HG03378 (cell line): ENCODE measurements at regions not wholly inside any gene's neighbourhood (a gene's known extent, or its start where the extent isn't known, plus 50 kb on each side); places are given as distances from the start of the nearest gene placed in this dataset.
"Not testable (repeated sequence)": the region's sequence is repeated elsewhere in the genome, so short reads cannot be mapped to it uniquely, and the experiment has no call there.

Experiments used
- ATAC-seq: cut with Tn5 transposase; IDR thresholded peaks from one replicate; pipeline ENCODE4 v1.9.1; 2021; ENCODE audit warnings: mild to moderate bottlenecking, moderate library complexity; ENCODE audit not compliant: unreplicated experiment

DNA sequence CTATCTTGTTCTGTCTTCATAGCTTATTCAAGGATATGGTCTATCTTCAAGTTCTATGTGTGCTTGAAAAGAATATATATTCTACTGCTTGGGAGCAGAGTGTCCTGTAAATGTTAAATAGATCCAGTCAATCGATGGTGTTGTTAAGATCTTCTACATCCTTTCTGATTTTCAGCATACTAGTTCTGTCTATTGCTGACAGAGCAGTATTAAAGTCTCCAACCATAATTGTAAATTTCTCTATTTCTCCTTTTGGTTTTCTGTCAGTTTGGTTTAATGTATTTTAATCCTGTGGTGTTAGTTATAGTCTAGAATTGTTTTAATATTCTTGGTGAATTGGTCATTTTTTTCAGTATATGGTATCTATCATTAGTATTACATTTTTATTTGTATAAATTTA lies 124.0 kb upstream of the COX7C start:
- ATAC-seq = no peak

DNA sequence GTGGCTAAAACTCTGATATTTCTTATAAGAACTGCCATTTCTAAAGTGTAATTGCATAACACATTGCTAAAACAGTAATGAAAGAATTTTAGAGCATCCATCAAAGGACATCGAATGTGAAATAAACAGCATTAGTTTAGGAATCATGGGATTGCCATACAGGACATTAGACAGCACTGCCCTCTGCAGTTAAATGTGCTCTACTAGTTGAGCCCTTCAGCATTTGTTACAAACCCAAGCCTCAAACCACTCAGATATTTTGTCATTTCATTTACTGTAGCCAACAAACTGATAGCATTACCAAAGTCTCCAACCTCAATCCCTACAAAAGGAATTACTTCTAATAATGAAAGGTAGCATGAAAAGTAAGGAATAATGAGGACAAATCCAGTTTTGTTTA lies 116.8 kb upstream of the COX7C start:
- ATAC-seq = no peak

DNA sequence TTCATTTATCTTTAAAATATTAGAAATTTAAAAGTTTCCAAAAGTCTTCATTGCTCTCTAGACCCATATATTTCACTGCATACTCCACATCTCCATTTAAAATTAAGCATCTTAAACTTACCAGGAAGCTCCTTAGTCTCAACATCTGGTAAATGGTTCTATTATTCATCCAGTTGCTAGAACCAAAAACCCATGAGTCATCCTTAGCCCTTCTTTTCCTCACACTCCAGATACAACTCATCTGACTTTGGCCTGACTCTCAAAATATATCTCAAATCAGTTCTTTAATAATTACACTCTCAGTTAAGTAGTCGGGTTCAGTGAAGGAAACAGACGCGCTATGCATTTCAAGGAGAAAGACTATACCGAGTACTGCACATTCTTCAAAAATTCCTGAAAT lies 110.2 kb upstream of the COX7C start:
- ATAC-seq = no peak

DNA sequence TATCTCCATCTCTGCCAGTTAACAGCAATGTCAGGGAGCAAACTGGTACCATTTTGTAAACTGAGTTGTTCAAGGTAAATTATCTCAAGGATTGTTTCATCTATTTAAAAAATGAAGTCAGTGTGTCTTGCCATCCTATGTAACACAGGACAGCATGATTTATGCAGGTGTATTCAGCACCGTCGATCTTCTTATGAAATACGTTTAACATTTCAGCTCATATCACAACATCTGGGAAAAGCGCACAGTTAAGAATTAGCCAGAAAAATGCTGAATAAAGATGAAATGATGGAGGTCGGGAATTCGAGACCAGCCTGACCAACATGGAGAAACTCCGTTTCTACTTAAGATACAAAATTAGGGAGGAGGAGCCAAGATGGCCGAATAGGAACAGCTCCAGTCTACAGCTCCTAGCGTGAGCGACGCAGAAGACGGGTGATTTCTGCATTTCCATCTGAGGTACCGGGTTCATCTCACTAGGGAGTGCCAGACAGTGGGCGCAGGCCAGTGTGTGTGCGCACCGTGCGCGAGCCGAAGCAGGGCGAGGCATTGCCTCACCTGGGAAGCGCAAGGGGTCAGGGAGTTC lies 107.3 kb upstream of the COX7C start:
- not testable (repeated sequence) for ATAC-seq

DNA sequence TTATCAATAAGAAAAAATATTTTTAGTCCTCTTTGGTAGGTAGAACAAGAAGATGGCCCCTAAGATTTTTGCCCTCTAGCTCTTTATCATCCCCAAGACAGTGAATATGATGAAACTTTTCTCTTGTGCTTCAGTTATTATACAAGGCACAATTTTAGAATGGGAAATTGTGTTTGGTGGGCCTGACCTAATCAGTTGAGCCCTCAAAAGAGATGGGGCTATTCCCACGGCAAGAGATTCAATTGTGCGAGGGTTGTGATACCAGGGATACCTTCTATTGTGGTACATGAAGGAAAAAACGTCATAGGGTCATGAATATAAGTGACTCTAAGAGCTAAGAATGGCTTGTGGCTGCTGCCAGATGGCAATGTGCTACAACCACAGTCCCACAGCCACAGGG lies 94.0 kb upstream of the COX7C start:
- ATAC-seq = no peak

DNA sequence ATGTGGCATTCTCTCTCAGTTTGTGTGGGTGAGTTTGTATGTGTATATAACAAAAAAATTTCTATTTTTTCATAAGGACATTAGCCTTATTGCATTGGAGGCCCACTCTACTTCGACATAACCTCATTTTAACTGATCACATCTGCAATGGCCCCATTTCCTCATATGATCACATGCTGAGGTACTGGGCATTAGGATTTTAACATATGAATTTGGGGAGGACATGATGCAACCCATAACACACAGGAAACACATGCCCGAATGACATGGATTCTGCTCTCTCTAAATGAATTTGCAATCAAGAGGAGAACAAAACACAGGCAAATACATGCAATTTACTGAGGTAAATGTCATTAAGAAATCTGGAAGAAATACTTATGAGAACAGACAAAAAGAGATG lies 92.1 kb upstream of the COX7C start:
- ATAC-seq = no peak

DNA sequence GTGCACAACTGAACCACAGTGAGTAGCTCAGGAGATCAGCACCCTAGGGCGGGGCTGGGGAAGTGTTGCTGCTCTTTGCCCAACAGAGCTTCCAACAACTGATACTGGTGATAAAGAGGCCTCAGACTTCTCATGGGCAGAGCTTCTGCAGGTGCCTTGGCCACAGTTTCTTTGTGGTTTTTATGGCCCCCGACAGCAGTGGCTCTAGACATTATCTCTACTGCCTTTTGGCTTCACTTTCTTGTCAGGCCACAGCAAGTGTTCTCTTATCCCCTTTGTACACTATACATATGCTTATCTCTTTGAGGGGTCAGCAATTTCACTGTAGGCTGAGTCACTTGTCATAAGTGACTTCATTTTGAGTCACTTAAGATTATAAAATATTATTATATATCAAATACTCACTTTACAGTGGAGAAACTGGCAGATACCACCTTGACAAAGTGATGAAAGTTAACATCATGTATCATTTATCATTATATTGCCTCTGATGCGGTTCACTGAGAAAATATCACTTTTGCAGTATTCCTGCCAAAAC lies 90.9 kb upstream of the COX7C start:
- no peak for ATAC-seq

DNA sequence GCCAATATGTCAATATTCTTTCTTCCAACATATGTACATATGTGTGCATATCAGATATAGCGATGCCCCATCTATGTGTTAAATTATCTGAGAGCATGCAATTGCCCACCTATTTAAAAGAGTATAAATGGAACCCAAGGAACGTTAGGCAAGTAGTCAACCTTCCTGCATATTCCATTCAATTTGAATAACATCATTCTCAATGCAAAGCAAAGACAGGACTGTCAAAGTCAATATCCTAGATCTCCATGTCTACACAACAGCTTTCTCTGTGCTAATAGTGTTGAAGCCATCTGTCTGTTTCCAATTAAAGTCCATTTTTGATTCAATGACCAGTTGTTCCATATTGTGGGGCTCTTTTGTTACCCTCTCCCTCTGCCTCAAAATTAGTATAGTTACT lies 85.3 kb upstream of the COX7C start:
- ATAC-seq = no peak

DNA sequence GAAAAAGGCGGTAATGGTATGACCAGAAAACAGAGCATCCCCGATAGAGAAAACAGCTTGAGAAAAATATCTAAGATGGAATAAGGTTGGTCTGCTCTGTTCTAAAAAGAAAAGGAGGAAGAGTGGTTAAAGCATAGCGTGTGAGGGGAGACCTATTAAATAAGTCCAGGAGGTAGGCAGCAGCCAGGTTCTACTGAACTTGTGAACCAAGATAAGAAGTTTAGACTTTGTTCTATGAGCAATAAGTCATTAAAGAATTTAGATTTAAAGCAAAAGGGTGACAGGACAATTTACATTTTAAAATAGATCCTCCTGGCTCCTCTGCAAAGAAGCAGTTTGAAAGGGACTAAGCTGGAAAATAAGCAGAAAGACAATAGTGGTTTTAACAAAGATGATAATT lies 81.3 kb upstream of the COX7C start:
- ATAC-seq = no peak

DNA sequence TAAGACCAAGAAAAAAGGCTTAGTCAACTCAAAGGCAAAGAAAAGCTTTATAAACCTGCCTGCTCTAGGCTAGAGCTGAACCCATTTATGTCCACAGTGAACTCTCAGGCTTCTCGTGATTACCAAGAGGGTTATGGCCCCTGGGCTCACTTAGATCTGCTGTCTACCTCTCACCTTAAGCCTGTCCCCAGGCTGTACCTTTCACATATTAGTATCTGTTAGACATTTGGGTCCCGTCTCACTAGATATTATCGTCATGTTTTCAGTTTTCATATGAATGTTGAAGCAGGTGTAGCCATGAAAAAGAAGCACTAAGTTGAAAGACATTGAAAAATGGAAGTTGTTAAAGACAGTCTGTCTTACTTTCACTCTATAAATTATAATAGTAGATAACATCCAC lies 75.2 kb upstream of the COX7C start:
- ATAC-seq = no peak

DNA sequence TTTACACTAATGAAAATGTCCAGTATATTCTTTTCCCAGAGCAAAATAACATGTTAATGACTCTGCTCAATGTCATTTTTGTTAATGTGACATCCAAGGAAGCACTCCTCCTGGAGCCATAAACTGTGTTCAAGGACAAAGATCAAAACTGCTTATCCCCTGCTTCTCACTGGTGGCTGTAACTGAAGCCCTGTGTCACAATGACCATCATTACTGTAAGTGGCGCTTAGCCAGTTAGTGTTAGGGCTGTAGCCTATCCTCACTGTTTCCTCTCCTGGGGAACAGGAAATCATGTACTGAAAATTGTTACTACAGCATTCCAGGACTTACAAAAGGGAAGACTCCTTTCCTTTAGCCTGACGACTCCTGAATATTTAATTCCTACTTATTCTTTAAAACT lies 71.7 kb upstream of the COX7C start:
- no peak for ATAC-seq

DNA sequence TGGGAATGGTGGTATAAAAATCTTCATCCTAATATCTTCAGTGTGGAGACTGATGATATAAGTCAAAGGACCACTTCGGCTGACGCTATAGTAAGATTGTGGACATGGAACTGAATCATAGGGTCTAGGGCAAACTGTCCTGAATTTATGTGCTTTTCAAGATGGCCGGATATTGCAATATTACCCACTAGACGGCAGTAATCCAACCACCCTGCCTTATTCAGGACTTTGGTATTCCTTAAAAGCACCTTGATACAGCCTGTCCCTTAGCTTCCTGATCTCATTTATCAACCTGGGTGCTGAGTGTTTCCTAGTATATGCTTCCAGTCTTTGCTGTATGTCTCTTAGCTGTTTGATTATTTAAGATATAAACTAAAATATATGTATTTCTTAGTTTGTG lies 71.2 kb upstream of the COX7C start:
- ATAC-seq = no peak

DNA sequence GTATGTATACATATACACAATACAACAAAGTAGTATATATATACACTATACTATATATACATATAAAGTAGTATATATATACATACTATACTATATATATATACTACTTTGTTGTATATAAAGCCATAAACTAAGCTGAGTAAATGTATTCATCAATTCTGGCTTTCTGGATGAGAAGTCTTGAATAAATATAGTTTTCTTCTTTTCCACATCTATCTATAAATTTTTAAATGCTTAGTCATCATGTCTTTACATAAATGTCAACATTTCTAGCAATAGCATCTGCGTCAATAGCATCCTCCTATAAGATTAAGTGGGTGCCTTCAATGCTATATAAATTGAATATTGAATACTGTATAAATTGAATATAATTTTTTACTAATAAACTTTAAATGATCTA lies 63.1 kb upstream of the COX7C start:
- no peak for ATAC-seq

DNA sequence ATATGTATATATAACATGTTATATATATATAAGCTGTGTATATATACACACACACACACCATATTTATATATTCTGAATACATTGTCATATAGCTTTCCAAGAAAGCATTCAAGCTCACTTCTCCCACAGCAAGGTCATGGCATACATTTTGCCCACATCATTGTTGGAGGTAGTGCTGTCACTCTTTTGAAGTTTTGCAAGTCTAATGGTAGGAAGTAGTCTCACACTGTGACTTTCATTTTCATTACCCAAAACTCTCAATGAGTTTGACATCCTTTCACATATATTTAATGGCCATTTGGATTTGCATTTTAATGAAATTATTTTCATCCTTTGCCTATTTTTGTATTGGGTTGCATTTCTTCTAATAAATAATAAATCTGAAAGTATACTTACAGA lies 59.8 kb upstream of the COX7C start:
- ATAC-seq = no peak

DNA sequence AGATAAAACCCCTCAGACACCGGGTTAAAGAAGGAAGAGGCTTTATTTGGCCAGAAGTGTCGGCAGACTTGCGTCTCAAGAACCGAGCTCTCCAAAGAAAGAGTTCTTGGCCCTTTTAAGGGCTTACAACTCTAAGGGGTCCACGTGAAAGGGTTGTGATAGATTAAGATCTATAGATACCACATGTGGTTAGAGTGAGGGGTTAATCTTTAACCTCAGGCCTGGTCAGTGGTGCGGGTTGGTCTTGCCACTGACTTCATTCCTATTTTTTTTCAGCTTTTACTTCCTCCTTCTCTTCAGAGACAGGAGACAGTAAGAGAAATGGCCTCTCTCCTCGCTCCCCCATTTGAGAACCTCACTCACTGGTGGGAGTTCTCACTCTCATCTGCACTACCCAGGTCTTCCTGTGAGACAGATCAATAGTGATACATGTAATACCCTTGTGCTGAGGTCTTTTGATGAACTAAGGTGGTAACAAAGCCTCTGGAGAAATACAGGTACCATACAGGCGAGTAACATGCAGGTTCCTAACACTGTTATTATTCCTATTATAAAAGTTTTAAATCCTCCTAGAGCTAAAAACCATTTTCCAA lies 52.4 kb upstream of the COX7C start:
- peak; percentile 89 for ATAC-seq

DNA sequence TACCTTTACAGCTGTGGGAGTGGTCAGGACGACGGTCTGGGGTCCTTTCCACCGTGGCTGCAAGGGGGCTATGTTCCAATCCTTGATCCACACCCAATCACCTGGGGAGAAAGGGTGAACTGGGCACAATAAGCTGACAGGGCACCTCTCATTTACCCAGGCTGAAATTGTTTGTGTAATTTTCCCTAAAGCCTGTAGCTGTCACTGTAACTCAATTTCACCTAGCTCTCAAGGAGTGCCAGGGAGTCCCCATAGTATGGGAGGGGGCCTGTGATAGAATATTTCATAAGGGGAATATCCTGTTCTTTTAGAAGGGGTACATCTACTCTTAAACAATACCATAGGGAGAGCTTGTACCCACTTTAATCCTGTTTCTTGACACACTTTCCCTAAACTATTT lies 51.7 kb upstream of the COX7C start:
- not testable (repeated sequence) for ATAC-seq
